Hematopoietic multipotent progenitor cell treated with erythropoietin and hydrocortisone succinate and interleukin-3 and kit ligand, for 4 days (in vitro differentiated cells): ENCODE measurements at regions not wholly inside any gene's neighbourhood (a gene's known extent, or its start where the extent isn't known, plus 50 kb on each side); places are given as distances from the start of the nearest gene placed in this dataset.
"Not testable (repeated sequence)": the region's sequence is repeated elsewhere in the genome, so short reads cannot be mapped to it uniquely, and the experiment has no call there.

Source experiments
- DNase-seq: peaks from one replicate; pipeline ENCODE4 v3.0.0-alpha.2; 2015

DNA sequence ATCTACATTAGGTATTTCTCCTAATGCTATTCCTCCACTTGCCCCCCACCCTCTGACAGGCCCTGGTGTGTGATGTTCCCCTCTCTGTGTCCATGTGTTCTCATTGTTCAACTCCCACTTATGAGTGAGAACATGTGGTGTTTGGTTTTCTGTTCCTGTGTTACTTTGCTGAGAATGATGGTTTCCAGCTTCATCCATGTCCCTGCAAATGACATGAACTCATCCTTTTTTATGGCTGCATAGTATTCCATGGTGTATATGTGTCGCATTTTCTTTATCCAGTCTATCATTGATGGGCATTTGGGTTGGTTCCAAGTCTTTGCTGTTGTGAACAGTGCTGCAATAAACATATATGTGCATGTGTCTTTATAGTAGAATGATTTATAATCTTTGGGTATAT lies 50.6 kb upstream of the GRHL3 start:
- DNase-seq = not testable (repeated sequence)

- DNase-seq = no peak
These were observed 52.2 kb upstream of the GRHL3 start for GRCh38 chr1:24266998-24267397.

DNA sequence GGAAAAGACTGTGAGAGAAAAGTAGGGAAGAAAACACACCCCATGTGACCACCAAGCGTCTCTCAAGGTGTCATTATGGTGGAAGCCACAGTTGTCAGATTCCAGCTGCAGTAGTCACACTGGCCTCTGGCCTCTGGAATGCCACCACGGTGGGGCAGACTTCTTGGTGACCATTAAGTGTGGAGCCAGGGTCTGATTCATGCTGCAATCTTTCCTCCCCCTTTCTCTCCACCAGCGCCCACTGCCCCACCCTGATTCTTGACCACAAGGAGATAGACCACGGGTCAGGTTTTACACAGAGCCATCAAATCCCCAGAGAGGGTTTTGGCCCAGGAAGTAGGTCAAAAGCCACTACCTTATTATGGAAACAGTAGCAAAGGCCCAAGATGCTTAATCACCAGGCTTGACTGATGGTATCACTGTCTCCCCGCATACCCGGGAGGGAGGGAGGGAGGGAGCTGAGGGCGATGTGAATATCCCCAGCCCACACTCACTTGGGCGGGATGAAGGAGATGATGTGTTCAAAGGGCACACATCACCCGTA lies 52.7 kb upstream of the GRHL3 start:
- no peak for DNase-seq

DNA sequence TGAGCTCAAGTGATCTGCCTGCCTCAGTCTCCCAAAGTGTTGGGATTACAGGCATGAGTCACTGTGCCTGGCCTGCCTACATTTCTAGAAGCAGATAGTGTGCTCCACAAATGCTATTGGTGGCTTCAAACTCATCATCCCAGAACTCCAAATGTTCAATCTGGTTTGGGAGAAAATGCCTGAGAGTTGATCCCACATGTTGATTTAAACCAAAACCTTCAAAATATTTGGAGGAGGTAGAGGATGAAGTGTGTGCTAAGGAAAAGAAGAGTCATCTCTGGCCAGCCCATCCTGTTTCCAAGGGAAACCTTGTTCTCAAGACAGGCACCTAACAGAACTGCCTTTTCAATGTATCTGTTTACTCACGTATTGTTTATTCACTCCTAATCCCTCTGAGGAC lies 55.4 kb upstream of the GRHL3 start:
- no peak for DNase-seq

GRCh38 chr1:24263211-24263610 lies 55.9 kb upstream of the GRHL3 start:
- DNase-seq = no peak

DNA sequence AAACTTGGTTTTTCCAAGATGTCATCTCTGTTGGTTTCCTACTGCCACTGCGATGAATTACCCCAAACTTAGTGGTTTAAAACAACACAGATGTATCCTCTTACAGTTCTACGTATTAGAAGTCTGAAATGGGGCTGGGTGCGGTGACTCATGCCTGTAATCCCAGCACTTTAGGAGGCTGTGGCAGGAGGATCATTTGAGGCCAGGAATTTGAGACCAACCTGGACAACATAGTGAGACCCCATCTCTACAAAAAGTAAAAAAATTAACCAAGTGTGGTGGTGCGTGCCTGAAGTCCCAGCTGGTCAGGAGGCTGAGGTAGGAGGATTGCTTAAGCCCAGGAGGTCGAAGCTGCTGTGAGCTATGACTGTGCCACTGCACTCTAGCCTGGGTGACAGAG lies 57.2 kb upstream of the GRHL3 start:
- no peak for DNase-seq

DNA sequence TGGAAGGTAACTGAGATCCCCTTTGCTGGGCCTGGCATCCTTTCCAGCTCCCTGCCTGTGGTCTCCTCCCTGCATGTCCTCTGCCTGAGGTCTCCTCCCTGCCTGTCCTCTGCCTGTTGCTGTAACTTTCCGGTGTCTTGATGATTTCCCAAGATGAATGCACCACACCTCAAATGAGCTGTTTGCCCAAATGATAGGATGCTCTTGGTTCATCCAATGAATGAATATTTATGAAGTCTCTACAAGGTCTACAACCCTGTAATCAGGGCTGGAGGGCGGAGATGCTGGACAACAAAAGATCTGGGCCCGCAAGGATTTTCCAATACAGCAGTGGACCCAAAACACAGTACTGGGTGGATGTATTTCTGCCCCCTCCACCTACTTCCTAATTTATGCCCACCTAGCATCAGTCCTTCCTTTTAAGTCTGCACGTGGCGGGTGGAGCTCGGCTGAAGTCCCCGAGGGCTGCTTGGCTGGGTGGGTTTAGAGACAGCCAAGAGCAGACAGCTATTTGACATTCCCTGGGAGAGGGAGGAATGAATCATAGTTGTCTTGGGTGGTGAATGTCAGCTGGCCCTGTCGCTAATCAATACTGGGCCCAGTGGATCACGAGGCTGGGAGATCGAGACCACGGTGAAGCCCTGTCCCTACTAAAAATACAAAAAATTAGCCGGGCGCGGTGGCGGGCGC lies 60.3 kb upstream of the GRHL3 start:
- DNase-seq = no peak

- no peak for DNase-seq
These were observed 61.8 kb upstream of the GRHL3 start for GRCh38 chr1:24257373-24257772.

GRCh38 chr1:24256687-24257086 lies 62.5 kb upstream of the GRHL3 start:
- DNase-seq = no peak

- DNase-seq = peak; percentile 64
These were observed 63.9 kb upstream of the GRHL3 start for GRCh38 chr1:24255226-24255625.

DNA sequence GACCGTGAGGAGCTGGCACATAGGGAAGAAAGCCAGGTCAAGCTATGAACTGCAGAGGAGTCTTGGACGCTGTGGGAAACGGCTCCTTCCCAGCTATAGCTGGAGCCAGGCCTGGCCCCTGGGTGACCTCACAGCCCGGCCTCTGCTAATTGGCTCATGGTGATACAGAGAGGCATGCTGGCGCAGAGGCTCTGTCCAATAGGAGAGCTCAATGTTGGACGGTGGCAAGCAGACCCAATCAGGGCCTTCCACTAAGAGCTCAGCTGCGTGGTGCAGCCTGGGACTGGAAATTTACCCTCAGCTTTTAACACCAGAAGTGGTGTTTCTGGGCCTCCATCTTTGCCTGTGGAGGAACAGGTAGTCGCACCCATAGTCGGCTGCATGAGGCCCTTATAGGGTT lies 64.4 kb upstream of the GRHL3 start:
- DNase-seq = no peak

- no peak for DNase-seq
These were observed 65.6 kb upstream of the GRHL3 start for GRCh38 chr1:24253571-24253970.

- no peak for DNase-seq
These were observed 65.2 kb upstream of the IFNLR1 start for GRCh38 chr1:24252185-24252780.

DNA sequence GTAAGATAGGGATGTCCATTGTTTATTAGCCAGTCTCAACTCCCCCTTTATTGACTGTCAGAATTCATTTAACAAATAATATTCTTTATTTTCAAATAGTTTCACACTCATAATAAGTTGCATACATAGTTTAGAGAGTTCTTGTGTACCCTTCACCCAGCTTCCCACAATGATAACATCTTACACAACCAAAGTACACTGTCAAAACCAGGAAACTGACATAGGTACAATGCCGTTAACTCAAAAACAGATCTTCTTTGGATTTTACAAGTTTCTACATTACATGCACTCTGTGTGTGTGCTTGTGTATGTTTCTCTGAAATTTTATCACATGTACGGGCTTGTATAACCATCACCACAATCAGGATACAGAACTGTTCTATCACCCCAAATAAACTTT lies 64.4 kb upstream of the IFNLR1 start:
- DNase-seq = no peak

DNA sequence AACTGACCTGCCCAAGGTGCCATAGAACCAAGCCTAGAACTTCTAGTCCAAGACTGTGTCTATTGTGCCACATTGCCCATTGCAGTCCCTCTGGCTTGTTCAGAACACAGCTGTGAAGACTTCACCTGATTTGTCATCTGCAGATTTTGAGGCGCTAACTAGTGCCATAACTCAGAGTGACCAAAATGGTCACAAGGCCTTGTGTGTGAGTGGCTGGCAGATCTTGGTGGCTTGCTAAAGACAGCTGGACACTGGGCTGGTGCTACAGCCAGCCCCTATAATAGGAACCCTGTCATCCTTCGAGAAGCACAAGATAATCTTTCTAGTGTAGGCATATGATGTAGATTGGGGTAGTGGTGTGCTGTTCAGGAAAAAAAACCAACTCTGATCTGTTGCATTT lies 63.7 kb upstream of the IFNLR1 start:
- DNase-seq = no peak

DNA sequence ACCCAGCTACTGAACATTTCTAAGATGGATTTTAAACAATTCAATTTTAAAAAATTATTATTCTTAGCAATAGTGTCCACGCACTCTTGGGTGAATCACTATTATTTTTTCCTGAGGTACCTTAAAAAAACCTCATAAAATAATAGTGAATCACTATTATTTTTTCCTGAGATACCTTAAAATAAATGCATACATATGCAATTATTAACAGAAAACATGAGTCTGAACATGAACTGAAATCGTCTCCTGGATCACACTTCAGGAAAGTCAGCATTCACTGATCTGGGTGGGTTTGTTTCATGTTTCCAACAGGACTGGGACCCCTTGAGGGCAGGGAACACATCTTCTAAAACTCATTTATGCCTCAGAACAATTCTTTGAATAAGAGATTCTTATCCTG lies 63.1 kb upstream of the IFNLR1 start:
- DNase-seq = no peak

- peak; percentile 60 for DNase-seq
These were observed 61.8 kb upstream of the IFNLR1 start for GRCh38 chr1:24248859-24249258.

GRCh38 chr1:24247337-24247736 lies 60.2 kb upstream of the IFNLR1 start:
- DNase-seq = not testable (repeated sequence)

- no peak for DNase-seq
These were observed 57.6 kb upstream of the IFNLR1 start for GRCh38 chr1:24244519-24245268.

GRCh38 chr1:24237750-24238395 lies 50.8 kb upstream of the IFNLR1 start:
- no peak for DNase-seq

- no peak for DNase-seq
These were observed 49.8 kb upstream of the IFNLR1 start for GRCh38 chr1:24236789-24237371.
